Astrocyte of the spinal cord (primary cell): ENCODE measurements at regions not wholly inside any gene's neighbourhood (a gene's known extent, or its start where the extent isn't known, plus 50 kb on each side); places are given as distances from the start of the nearest gene placed in this dataset.

Experiments
- DNase-seq: peaks from one replicate; pipeline ENCODE4 v3.0.0; 2011; ENCODE audit warnings: low read depth, low spot score
- H3K4me3 ChIP-seq: 2 replicates; pipeline ENCODE4 v1.5.1; 2011; ENCODE audit warnings: low read depth, mild to moderate bottlenecking, low read length, moderate library complexity
- CTCF ChIP-seq: IDR thresholded peaks from 2 replicates; pipeline ENCODE4 v1.5.1; 2012; ENCODE audit warnings: low read depth, mild to moderate bottlenecking, low read length, inconsistent platforms
- in situ Hi-C: cut with HindIII; loops from 2 replicates; pipeline ENCODE4 v1.10.0; 2017; ENCODE audit warnings: low sequenced_read_pairs

- no peak for DNase-seq
- H3K4me3 ChIP-seq: no peak overlapping the region
- in situ Hi-C loops: no loop called here
- TF ChIP-seq CTCF: no peak
Observed at GRCh38 chr10:43006490-43006889, 70.4 kb upstream of the RET start.

- H3K4me3 ChIP-seq: no peak overlapping the region
- in situ Hi-C loops: no loop called here
- DNase-seq: no peak
- no peak for TF ChIP-seq CTCF
Observed at GRCh38 chr10:43012578-43012977, 64.3 kb upstream of the RET start.

- in situ Hi-C loops: no loop called here
- DNase-seq: no peak
- H3K4me3 ChIP-seq: no peak overlapping the region
- no peak for TF ChIP-seq CTCF
Observed at GRCh38 chr10:43013065-43013464, 63.8 kb upstream of the RET start.

- DNase-seq: no peak
- in situ Hi-C loops: no loop called here
- TF ChIP-seq CTCF: no peak
Observed at GRCh38 chr10:43024524-43024923, 52.3 kb upstream of the RET start.

GRCh38 chr10:43024942-43025700, 51.7 kb upstream of the RET start:
- H3K4me3 ChIP-seq: no peak overlapping the region
- TF ChIP-seq CTCF: no peak
- in situ Hi-C loops: no loop called here
- no peak for DNase-seq

More at GRCh38 chr10:43024524-43024923, 52.3 kb upstream of the RET start:
- H3K4me3 ChIP-seq: no peak overlapping the region

- no peak for DNase-seq
- TF ChIP-seq CTCF: no peak
- in situ Hi-C loops: no loop called here
- H3K4me3 ChIP-seq: no peak overlapping the region
Observed at GRCh38 chr10:43026039-43026973, 50.6 kb upstream of the RET start.
